ENCODE measurements at regions not wholly inside any gene's neighbourhood (a gene's known extent, or its start where the extent isn't known, plus 50 kb on each side); places are given as distances from the start of the nearest gene placed in this dataset.

GRCh38 chr13:29654843-29655547 is 59.5 kb upstream of the SLC7A1 start:
- no peak for DNase-seq

- DNase-seq = no peak
These were observed 58.9 kb upstream of the SLC7A1 start for GRCh38 chr13:29654384-29654783.

DNA sequence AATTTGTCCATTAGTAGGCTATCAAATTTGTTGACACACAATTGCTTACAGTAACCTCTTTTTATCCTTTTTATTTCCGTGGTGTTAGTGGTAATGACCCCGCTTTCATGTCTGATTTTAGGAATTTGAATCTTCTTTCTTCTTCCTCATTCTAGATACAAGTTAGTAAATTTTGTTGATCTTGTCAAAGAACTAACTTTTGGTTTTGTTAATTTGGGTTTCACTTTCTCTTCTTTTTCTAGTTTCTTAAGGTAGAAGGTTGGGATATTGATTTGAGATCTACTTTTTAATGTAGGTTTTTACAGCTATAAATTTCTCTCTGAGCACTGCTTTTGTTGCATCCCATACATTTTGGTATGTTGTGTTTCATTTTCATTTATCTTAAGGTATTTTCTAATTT is 53.3 kb upstream of the SLC7A1 start:
- DNase-seq = no peak
